ENCODE measurements at regions not wholly inside any gene's neighbourhood (a gene's known extent, or its start where the extent isn't known, plus 50 kb on each side); places are given as distances from the start of the nearest gene placed in this dataset.
A peak's percentile ranks its signal among the peaks of the same experiment; 100 is the strongest.

DNA sequence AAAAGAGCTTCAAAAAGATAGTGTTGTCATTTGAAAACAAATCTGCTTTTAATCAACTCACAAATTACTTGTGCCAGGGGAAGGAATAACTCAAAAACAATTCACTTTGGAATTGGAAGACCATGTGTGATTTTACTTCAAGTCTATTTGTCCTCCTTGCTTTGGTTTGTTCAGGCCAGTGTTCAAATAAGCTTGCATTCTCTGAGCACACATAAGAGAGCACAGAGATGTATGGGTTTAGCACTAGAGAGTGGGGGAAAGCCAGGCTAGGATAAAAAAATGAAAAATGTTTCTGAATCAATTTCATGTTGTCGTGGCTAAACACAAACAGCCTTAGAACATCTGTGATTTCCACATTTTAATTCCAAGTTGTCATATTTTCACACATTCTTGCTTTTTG, 325.7 kb upstream of the LYPLAL1 start:
- TF ChIP-seq, protein P1, sequence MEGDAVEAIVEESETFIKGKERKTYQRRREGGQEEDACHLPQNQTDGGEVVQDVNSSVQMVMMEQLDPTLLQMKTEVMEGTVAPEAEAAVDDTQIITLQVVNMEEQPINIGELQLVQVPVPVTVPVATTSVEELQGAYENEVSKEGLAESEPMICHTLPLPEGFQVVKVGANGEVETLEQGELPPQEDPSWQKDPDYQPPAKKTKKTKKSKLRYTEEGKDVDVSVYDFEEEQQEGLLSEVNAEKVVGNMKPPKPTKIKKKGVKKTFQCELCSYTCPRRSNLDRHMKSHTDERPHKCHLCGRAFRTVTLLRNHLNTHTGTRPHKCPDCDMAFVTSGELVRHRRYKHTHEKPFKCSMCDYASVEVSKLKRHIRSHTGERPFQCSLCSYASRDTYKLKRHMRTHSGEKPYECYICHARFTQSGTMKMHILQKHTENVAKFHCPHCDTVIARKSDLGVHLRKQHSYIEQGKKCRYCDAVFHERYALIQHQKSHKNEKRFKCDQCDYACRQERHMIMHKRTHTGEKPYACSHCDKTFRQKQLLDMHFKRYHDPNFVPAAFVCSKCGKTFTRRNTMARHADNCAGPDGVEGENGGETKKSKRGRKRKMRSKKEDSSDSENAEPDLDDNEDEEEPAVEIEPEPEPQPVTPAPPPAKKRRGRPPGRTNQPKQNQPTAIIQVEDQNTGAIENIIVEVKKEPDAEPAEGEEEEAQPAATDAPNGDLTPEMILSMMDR (IDR thresholded peaks at IDR 0.05; ENCODE audit: insufficient read depth, low read length): no peak
- H3K4me3 ChIP-seq (ENCODE audit: low read depth, low read length): no peak overlapping the region
- peak; percentile 21 for DNase-seq (ENCODE audit: low read depth)

DNA sequence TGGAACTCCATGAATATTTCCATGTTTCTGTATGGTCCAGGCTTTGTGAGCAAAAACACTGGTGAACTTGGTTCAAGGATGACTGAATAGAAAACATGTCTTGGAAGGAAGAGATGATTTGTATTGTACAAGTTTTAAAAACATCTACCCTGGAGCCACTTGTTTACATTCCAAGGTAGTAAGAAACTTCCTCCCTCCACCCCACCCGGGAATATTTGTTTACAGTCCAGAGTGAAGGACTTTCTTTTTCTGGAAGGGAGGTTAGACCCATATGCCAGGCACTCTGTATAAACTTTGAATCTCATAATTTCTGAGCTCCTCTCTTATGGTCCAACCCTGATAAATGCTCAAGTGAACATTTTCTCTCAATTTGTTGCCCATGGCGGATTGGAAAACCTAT, 323.3 kb upstream of the LYPLAL1 start:
- peak; percentile 22 for DNase-seq (ENCODE audit: low read depth)
- H3K4me3 ChIP-seq (ENCODE audit: low read depth, low read length): no peak overlapping the region
- TF ChIP-seq, protein P1 (IDR thresholded peaks at IDR 0.05; ENCODE audit: insufficient read depth, low read length): no peak

DNA sequence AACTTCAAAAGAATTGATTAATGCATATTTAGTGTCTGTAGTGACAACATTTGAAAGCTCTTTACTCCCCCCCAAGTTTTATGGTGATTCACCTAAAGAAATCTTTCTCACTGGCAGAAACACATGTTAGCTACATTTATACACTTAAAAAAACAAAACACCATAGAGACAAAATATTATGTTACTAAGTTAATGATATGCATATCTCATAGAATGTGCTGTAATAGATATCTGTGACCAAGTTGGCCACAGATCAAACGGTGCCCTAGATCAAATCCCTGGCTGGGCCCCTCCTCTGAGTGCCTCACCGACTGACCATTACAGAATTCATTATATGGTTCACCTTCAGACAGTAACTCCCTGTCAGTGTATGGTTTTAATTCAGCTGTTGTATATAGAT, 322.1 kb upstream of the LYPLAL1 start:
- TF ChIP-seq, protein P1 (IDR thresholded peaks at IDR 0.05; ENCODE audit: insufficient read depth, low read length): no peak
- H3K4me3 ChIP-seq (ENCODE audit: low read depth, low read length): no peak overlapping the region
- peak; percentile 28 for DNase-seq (ENCODE audit: low read depth)

DNA sequence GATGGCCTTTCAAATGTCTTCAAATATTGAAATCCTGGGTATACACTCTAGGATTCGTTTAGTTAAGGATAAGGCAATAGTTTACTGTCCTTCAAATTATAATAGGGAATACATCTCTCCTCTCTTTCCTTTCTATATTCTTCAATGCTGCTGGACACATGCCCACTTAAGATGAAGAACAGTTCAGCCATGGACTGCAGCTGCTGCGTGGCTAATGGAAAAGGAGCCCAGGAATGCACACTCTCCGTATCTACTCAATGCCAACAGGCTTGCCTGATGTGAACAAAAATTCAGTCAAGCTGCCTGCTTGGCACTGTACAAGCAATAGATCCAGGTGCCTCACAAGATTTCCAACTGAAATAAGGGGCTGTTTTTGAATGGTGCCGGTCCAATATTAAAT, 321.2 kb upstream of the LYPLAL1 start:
- DNase-seq (ENCODE audit: low read depth): no peak
- TF ChIP-seq, protein P1 (IDR thresholded peaks at IDR 0.05; ENCODE audit: insufficient read depth, low read length): no peak

DNA sequence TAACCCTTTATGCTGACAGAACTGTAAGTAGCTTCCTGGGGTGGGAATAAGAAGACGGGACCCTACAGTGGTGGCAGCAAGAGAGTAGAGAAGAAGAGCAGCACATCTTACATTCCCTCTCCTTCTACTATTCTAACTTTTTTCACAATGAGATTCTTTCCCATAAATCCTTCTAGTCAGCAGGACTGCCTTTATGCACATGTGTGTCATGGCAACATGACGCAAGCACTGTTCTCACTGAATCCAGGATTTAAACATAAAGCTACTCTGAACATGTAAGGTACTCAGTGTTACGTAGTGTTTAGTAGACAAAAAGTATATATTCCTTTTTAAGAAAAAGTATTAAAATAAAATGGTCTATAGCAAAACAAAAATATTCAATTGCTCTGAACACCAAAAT, 309.7 kb upstream of the LYPLAL1 start:
- no peak for DNase-seq (ENCODE audit: low read depth)
- no peak overlapping the region for H3K4me3 ChIP-seq (ENCODE audit: low read depth, low read length)
- TF ChIP-seq, protein P1 (IDR thresholded peaks at IDR 0.05; ENCODE audit: insufficient read depth, low read length): no peak

More for the DNA sequence above, 321.2 kb upstream of the LYPLAL1 start:
- H3K4me3 ChIP-seq (ENCODE audit: low read depth, low read length): no peak overlapping the region

DNA sequence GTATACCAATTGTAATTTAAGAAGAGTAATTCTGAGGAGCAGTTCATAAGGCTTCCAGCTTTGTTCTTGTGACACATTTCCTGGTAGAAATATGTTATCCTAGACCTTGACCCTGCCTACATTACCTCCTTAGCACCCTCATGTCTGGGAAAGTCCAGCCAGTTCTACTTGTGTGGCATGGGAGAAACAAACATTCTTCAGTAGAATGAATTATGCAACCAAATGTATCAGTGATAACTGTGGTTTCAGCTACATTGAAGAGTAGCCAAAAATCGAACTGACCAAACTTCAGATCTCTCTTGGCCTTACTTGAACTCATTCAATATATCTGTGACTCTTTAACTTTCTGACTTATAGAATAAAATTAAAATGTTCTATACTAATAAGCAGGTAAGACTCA, 308.1 kb upstream of the LYPLAL1 start:
- TF ChIP-seq, protein P1 (IDR thresholded peaks at IDR 0.05; ENCODE audit: insufficient read depth, low read length): no peak
- peak; percentile 71 for DNase-seq (ENCODE audit: low read depth)
- H3K4me3 ChIP-seq (ENCODE audit: low read depth, low read length): no peak overlapping the region

DNA sequence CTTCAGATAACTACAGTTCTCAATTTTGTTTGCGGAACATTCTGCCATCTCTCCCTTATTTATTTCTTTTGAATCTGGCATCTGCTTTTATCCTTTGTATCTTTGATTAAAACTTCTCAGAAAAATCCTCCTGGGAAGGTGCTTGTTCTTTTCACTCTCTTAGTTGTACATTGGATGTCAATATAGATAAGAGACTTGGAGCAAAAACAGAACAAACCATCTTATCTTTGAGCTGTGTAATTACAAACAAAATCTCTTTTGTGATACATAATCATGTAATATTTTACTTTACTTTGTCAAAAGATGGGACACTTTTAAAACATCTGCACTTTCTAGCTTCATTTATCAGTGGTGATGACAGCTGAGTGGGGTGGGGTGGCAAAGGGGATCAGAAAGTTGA, 307.2 kb upstream of the LYPLAL1 start:
- TF ChIP-seq, protein P1 (IDR thresholded peaks at IDR 0.05; ENCODE audit: insufficient read depth, low read length): no peak
- no peak overlapping the region for H3K4me3 ChIP-seq (ENCODE audit: low read depth, low read length)
- no peak for DNase-seq (ENCODE audit: low read depth)

Data from fibroblast of the aortic adventitia (primary cell).